HG03039 (cell line): ENCODE measurements at regions not wholly inside any gene's neighbourhood (a gene's known extent, or its start where the extent isn't known, plus 50 kb on each side); places are given as distances from the start of the nearest gene placed in this dataset.
A peak's percentile ranks its signal among the peaks of the same experiment; 100 is the strongest.
"Not testable (repeated sequence)": the region's sequence is repeated elsewhere in the genome, so short reads cannot be mapped to it uniquely, and the experiment has no call there.

ENCODE experiments used
- ATAC-seq: cut with Tn5 transposase; IDR thresholded peaks from one replicate; pipeline ENCODE4 v1.9.1; 2021; ENCODE audit warnings: mild to moderate bottlenecking, moderate library complexity; ENCODE audit not compliant: unreplicated experiment

DNA sequence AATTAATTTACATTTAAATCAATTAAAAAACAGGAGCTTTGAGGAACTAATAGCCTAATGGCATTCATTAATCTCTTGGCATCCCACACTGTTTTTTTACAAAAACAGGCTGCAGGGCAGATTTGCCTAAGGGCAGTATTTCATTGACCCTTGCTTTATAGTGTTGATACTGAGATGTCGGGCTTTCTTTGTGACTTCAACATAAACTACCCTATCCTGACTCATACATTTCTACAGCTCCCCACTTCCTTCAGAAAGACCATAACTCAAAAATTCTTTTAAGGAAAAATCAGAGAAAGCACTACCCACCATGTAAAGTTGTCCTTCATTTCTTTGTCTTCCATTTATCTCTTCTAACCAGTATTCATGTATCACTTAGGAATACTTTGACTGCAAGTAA, 92.2 kb upstream of the NT5E start:
- no peak for ATAC-seq

DNA sequence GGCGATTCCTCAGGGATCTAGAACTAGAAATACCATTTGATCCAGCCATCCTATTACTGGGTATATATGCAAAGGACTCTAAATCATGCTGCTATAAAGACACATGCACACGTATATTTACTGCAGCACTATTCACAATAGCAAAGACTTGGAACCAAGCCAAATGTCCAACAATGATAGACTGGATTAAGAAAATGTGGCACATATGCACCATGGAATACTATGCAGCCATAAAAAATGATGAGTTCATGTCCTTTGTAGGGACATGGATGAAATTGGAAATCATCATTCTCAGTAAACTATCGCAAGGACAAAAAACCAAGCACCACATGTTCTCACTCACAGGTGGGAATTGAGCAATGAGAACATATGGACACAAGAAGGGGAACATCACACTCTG, 93.1 kb upstream of the NT5E start:
- ATAC-seq, result not testable (repeated sequence)

DNA sequence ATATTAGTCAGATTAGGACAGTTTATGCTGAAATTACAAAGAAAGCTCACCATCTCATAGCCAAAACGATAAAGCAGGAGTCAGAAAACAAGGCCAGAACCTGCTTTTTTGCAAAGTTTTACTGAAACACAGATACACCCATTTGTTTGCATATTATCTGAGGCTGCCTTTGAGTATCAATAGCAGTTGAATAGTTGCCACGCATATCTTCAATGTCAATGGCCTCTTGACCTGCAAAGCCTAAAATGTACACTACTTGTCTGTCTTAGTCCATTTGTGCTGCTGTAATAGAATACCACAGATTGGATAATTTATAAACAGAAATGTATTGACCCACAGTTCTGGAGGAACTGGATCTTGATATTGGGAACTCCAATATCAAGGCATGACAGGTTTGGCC, 94.1 kb upstream of the NT5E start:
- no peak for ATAC-seq

DNA sequence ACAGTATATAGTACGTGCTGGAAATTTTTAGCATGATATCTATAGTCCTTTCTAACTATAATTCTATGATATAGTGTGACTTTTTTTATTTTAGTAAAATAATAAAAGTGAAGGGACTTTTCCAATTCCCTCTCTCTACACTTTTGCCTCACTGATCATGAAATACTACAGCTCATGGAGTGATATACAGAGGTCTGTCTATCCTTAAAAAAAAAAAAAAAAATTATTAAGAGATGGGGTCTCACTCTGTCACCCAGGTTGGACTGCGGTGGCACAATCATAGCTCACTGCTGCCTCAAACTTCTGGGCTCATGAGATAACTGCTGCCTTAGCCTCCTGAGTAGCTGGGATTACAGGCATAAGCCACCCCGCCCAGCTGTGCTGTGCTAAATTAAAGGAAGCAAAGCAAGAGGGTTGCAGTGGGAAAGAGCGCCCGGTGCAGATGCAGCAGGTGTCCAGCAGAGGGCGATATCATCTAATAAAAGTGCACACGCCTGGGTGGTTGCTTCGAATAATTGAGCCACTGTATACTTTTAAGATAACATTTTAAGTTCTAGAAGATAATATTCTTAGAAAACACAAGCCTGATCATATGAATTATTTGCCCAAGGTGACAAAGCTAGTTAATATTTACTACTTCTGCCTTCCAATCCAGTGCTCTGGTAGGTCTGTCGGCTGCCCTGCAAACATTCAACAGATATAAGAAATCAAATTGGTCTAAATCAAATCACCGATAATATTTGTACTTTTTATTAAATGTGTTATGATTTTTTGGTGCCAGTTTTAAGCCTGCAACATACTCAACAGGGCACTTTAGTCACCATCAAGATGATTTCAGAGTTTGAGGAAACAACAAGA, 94.9 kb upstream of the NT5E start:
- ATAC-seq, result peak; percentile 74

DNA sequence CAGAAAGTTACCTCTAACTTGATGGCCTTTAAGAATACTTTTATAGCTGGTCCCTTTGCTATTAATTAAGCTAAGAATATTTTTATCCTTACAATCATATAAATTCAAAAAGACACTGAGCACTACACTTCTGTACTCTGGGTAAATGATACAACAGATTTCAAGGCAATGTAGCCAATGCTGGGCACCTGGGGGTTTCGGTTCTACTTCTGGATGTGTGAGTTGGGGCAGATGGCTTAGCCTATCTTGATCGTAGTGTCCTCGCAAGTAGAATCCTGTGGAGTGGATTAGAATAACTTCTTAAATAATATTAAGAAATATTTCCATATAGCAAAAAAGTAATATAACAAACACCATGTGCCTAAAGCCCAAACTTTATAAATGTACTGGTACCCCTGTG, 96.9 kb upstream of the NT5E start:
- no peak for ATAC-seq

DNA sequence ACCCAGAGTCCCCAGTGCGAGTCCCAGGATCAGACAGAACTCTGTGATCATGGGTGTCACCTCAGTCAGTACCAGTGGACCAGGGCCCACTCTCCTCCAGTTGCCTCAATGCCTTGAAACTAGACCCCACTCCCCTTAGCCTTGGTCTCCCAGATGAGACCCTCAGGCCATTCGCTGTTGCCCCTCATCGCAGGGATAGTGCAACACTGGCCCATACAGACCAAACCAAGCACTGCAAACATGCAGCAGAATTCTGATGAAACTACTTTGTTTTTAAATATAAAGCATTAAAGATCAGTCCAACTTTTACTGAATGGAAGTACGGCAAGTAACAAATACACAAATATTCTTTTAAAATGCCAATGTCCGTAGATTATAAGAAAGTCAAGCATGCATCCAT, 101.2 kb upstream of the NT5E start:
- ATAC-seq, result no peak

DNA sequence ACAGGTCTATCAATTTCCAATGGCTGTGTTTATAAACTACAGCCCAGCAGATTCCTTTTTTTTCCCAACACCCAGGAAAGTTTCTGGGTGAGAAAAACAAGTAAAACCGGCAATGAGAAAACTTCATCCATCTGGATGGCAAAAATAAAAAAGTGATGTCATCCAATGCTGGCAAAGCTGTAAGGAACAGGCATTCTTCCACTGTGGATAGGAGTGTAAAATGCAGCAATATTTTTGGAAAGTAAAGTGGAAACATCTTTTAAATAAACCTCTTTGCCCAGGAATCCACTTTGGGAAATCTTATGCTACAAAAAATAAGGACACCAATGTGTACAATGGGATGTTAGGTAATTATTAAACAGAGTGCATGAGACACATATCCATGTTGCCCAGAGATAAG, 102.1 kb upstream of the NT5E start:
- no peak for ATAC-seq

DNA sequence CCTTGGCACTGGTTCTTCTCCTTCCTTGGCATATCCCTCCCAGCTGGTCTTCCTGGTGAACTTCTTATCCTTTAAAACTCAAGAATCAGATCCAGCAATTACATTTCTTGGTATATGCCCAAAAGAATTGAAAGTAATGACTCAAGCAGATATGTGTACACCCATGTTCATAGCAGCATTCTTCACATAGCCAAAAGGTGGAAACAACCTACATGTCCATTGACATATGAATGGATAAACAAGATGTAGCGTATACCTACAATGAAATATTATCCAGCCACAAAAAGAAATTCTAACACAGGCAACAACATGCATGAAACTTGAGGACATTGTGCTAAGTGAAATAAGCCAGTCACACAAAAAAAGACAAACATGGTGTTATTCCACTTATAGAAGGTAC, 103.7 kb upstream of the NT5E start:
- no peak for ATAC-seq

DNA sequence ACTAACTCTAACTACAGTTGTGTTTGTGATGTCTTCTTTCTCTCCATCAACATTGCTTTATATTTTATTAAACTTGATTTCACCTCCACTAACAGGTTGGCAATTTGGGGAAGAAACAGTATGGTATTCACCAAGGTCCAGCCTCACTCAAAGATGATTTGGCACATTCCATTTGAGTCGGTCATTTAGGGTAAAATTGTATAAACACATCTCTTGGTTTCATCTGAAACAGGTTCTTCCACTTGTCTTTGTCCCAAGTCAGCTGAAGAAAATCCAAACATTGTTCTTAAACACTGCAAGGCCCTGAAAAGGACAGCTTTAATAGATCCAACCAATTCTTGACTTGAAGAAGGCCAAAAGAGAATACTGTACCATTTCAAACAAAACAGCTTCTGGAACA, 104.9 kb upstream of the NT5E start:
- ATAC-seq, result no peak

DNA sequence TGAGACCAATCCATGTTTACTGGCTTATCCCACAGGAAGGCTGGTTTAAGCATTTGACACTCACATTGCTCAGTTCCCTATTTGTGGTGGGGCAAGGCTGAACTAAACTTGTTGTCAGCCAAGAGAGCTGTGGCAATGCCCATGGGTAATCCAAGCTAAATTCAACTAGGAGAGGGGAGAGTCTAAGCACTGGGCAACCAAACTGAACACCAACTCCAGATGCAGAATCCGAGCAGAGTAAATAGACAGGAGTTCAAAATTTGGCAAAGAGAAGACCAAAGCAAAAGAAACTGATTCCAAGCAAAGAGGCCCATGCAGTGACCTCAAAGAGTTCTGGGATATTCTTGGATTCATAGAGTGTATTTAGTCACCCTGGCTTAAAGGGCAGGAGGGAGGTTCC, 106.5 kb upstream of the NT5E start:
- ATAC-seq, result no peak

DNA sequence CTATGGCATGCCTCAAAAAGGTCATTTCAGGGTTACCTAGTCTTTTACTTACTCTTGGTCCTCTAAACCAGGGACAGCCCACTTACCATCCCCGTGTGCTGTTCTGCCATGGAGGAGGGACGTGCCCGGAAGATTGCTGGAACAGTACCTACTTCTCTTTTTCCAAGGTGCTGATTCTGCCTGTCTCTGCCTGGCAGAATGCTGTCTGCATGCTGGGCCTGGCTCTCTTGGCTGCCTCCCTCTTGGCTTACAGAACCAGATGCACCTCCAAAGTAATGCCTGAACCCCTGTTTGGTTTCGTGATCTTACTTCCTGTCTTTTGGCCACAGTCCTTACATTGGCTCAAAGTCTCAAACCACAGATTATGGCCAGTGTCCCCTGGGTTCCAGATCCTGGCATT, 120.7 kb upstream of the NT5E start:
- ATAC-seq, result no peak

DNA sequence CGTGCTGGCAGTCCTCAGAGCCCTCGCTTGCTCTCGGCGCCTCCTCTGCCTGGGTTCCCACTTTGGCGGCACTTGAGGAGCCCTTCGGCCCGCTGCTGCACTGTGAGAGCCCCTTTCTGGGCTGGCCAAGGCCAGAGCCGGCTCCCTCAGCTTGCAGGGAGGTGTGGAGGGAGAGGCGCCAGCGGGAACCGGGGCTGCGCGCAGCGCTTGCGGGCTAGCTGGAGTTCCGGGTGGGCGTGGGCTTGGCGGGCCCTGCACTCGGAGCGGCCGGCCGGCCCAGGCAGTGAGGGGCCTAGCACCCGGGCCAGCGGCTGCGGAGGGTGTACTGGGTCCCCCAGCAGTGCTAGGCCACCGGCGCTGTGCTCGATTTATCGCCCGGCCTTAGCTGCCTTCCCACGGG, 124.1 kb upstream of the NT5E start:
- ATAC-seq, result not testable (repeated sequence)

DNA sequence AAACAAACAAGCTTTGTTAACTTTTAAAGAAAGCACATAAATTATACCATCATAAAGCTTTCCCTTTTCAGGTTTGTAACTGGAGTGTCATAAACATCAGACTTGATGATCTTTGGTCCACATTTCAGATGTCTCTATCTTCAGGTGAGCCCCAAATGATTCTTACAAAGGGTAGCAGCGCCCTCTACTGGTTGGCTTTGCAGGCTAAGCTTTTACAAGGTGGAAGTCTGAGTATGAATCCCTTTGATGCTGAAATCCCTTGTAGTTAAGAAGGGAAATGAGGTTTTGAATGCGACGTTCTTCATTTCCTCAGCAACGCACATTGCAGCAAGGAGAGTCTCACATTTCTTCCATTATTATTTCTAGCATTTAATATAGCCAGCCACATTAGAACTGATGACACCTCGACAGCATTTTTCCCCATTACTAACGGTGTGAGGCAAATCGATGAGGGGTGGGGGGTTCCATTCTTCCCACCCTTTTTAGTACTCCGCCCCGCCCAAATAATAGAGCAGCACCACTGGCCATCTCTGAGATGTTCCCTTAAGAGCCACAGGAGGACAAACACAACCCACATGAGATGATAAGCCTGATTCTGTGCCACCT, 126.3 kb upstream of the NT5E start:
- no peak for ATAC-seq

DNA sequence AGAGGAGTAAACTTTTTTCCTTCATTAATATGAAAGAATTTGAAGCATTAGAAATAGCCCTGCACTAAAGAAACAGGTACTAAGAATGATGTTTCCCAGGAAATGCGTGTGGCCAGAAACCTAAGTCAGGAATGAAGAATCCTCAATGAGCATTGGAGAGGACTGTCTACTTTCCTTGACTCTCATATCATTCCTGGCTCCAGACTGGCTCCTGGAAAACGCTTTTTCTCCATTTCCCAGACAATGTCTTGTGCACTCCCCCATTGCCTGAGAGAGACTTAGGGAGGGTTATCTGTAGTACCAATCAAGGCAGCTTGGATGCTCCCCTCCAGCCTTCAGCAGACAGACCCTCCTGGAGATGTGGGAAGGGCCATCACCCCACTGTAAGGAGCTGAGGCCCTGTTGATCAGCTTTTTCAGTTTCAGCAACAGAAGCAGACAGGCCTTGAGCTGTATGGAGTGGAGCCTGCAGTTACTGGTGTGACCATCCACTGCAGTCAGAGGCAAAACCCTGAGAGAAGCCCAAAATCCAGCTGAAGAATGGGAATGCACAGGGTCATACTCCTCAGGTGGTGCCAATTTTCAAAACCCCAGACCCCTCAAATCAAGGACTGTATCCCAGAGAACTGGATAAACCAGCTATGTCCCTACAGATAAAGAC, 127.3 kb upstream of the NT5E start:
- no peak for ATAC-seq

DNA sequence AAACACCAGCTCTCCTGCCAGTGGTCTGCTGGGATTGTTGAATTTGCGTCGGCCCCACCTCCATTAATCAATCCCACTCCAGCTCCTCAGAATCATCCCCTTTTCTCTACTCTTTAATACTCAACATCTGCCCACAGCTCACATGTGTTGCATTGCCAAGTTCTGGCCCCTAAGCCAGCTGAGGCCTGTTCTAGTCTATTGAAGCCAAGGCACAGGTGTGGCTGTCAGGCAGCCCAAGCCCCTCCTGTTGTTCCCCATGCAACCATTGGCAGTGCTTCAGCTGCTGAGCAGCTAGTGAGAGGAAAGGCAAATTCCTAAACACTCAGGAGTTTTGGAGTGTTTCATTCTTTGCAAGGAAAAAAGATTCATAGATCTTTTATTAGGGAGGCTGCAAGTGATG, 128.0 kb upstream of the NT5E start:
- ATAC-seq, result no peak

DNA sequence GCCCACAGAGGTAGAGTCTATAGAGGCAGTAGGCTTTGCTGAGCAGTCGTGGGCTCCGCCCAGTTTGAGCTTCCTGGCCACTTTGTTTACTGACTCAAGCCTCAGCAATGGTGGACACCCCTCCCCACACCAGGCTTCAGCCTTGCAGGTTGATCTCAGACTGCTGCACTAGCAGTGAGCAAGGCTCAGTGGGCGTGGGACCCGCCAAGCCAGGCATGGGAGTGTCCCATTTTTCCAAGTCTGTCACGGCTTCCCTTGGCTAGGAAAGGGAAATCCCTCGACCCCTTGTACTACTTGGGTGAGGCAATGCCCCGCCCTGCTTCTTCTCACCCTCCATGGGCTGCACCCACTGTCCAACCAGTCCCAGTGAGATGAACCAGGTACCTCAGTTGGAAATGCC, 135.3 kb upstream of the NT5E start:
- no peak for ATAC-seq

DNA sequence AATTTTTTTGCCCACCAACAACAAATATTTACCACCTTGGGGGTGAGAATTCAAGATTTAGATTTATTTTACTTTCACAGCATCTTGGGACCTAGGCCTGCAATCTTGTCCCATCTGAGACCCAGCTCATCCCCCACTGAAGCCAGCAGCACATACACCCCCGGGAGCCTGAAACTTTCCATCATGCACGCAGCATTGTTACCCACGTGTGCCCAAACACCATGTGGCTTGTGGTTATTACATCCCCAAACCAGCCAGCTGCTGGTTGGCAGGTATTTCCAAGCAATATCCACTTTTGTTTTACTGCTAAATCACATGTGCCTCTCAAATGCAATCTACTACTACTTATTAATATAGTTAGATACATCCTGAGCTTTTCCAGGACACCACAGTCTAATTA, 149.3 kb upstream of the NT5E start:
- no peak for ATAC-seq

DNA sequence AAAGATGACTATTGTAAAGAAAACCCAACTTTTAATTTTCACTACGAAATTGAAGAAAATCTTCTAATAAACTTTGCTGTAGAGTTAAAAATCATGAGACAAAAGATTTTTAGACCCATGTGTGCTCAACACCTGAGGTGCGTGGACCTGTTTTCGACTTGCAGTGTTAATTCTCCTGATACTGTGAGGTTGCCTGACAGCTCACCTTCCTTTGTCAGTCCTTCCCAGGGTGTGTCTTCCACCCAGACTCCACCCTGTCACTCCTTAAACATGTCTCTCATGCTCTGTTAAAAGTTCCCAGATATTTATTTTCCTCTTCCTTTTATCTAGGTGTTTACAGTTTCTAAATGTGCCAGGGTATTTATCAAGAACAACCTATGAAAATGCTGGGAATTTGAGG, 151.3 kb upstream of the NT5E start:
- no peak for ATAC-seq

DNA sequence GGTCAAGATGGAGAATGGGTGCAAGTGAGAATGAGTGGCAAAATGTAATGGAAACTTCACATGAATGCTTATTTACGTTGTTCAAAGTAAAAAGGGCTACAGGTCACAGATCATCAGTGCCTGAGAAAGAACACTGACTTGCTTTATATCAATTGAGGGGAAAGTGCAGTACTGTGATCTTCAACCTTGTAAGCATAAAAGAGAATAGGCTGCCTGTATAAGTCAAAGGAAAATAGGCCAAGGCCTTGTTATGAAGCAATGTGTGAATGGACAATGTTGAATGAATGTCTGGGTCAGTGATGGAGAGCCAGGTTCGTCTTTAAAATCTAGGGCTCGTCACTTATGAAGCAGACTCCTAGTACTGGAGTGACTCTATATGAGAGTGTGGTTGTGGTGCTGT, 158.6 kb upstream of the NT5E start:
- no peak for ATAC-seq

DNA sequence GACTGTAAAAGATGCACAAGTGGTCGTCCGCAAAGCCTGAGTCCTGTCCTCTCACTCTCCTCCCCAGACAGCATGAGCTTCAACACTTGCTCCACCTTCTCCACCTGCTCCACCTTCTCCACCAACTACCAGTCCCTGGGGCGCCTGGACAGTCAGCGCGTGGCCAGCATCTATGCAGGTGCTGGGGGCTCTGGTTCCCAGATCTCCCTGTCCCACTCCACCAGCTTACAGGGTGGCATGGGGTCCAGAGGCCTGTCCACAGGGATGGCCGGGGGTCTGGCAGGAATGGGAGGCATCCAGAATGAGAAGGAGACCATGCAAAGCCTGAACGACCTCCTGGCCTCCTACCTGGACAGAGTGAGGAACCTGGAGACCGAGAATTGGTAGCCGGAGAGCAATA, 162.2 kb upstream of the NT5E start:
- ATAC-seq, result no peak

DNA sequence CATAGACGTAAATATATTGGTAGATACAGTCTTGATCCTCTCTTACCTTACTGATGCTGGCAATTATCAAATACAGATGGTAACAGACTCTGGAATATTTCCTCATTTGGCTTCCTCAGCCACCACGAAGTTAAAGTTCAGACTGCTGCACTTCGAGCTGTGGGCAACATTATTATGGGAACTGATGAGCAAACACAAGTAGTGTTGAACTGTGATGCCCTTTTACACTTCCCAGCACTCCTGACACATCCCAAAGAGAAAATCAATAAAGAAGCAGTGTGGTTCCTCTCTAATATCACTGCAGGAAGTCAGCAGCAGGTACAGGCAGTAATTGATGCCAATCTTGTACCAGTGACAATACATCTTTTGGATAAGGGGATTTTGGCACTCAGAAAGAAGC, 162.7 kb upstream of the NT5E start:
- no peak for ATAC-seq

DNA sequence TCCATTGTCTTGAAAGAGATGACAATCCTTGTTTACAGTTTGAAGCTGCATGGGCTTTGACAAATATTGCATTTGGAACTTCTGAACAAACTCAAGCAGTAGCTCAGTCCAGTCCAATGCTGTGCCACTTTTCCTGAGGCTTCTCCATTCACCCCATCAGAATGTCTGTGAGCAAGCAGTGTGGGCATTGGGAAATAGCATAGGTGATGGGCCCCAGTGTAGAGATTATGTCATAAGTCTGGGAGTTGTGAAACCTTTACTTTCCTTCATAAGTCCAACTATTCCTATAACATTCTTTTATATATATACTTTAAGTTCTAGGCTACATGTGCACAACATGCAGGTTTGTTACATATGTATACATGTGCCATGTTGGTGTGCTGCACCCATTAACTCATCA, 163.4 kb upstream of the NT5E start:
- ATAC-seq, result not testable (repeated sequence)
